Cardiac muscle cell (in vitro differentiated cells and primary cell): ENCODE measurements at regions not wholly inside any gene's neighbourhood (a gene's known extent, or its start where the extent isn't known, plus 50 kb on each side); places are given as distances from the start of the nearest gene placed in this dataset.
"Not testable (repeated sequence)": the region's sequence is repeated elsewhere in the genome, so short reads cannot be mapped to it uniquely, and the experiment has no call there.

ENCODE experiments used
- DNase-seq, 2 donors: peaks; one replicate each; pipeline versions ENCODE4 v3.0.0 to v3.0.0-alpha.2; 2010 to 2017; ENCODE audit warnings: low read depth in 1 of 2, low spot score in 1 of 2
- H3K27ac ChIP-seq: fragments of 200-600 bp; sonication (generic); 2 replicates; pipeline ENCODE4 v1.5.1; 2016
- H3K27me3 ChIP-seq: fragments of 200-600 bp; sonication (generic); 2 replicates; pipeline ENCODE4 v1.6.0; 2016; ENCODE audit warnings: control low read depth
- H3K36me3 ChIP-seq: fragments of 200-600 bp; sonication (generic); 2 replicates; pipeline ENCODE4 v1.5.1; 2016; ENCODE audit warnings: control low read depth
- H3K4me1 ChIP-seq: fragments of 200-600 bp; sonication (generic); 2 replicates; pipeline ENCODE4 v1.8.1; 2017; ENCODE audit warnings: low read depth, mild to moderate bottlenecking, mixed run types
- H3K4me3 ChIP-seq: fragments of 200-600 bp; sonication (generic); 2 replicates; pipeline ENCODE4 v1.5.1; 2016; ENCODE audit warnings: mild to moderate bottlenecking
- H3K9me3 ChIP-seq: fragments of 200-600 bp; sonication (generic); 2 replicates; pipeline ENCODE4 v1.5.1; 2017; ENCODE audit warnings: low read depth, mild to moderate bottlenecking, control low read depth
- CTCF ChIP-seq: IDR thresholded peaks from 2 replicates; pipeline ENCODE4 v1.5.1; 2012; ENCODE audit warnings: low read depth, mild to moderate bottlenecking, low read length

- Histone ChIP-seq H3K4me3 (no peak overlapping the region), H3K4me1 (no peaks in the 10 kb centered on the region), H3K9me3 (no peaks in the 10 kb centered on the region), H3K27ac (no peak overlapping the region), H3K36me3 (no peaks in the 10 kb centered on the region), H3K27me3 (no peaks in the 10 kb centered on the region)
- no peak for DNase-seq
- TF ChIP-seq CTCF = no peak
These were observed 652.3 kb downstream of the ETS1 start for GRCh38 chr11:127935081-127935480.

- not testable (repeated sequence) for H3K27ac ChIP-seq, DNase-seq, H3K27me3 ChIP-seq, H3K4me1 ChIP-seq, H3K4me3 ChIP-seq, H3K36me3 ChIP-seq, H3K9me3 ChIP-seq
These were observed 653.4 kb downstream of the ETS1 start for GRCh38 chr11:127933961-127934360.

GRCh38 chr11:127931803-127932202 is 655.6 kb downstream of the ETS1 start:
- Histone ChIP-seq H3K36me3 (no peaks in the 10 kb centered on the region), H3K4me1 (no peaks in the 10 kb centered on the region), H3K27ac (no peak overlapping the region), H3K4me3 (no peak overlapping the region), H3K9me3 (no peaks in the 10 kb centered on the region), H3K27me3 (no peaks in the 10 kb centered on the region)
- no peak for DNase-seq
- no peak for TF ChIP-seq CTCF

- H3K27me3 ChIP-seq = no peaks in the 10 kb centered on the region
- DNase-seq = no peak
- H3K27ac ChIP-seq = no peak overlapping the region
- no peak overlapping the region for H3K4me3 ChIP-seq
- H3K4me1 ChIP-seq = no peaks in the 10 kb centered on the region
- no peaks in the 10 kb centered on the region for H3K9me3 ChIP-seq
- no peak for TF ChIP-seq CTCF
- H3K36me3 ChIP-seq = no peaks in the 10 kb centered on the region
These were observed 660.6 kb downstream of the ETS1 start for GRCh38 chr11:127926721-127927120.

- no peak overlapping the region for H3K4me3 ChIP-seq
- no peaks in the 10 kb centered on the region for H3K9me3 ChIP-seq
- no peaks in the 10 kb centered on the region for H3K36me3 ChIP-seq
- DNase-seq = peak in 1 of 2 donors; percentile 21
- TF ChIP-seq CTCF = no peak
- no peak overlapping the region for H3K27ac ChIP-seq
- no peaks in the 10 kb centered on the region for H3K4me1 ChIP-seq
- H3K27me3 ChIP-seq = no peaks in the 10 kb centered on the region
These were observed 661.9 kb downstream of the ETS1 start for GRCh38 chr11:127925475-127925874.

- Histone ChIP-seq H3K27me3 (no peaks in the 10 kb centered on the region), H3K27ac (no peak overlapping the region), H3K9me3 (peaks cover 3% of the 10 kb centered on the region), H3K4me1 (no peaks in the 10 kb centered on the region), H3K4me3 (no peak overlapping the region), H3K36me3 (no peaks in the 10 kb centered on the region)
- no peak for TF ChIP-seq CTCF
- DNase-seq = peak in 1 of 2 donors; percentile 56
These were observed 668.0 kb downstream of the ETS1 start for GRCh38 chr11:127919206-127920000.
